ENCODE measurements at regions not wholly inside any gene's neighbourhood (a gene's known extent, or its start where the extent isn't known, plus 50 kb on each side); places are given as distances from the start of the nearest gene placed in this dataset.
A peak's percentile ranks its signal among the peaks of the same experiment; 100 is the strongest.
"Not testable (repeated sequence)": the region's sequence is repeated elsewhere in the genome, so short reads cannot be mapped to it uniquely, and the experiment has no call there.

GRCh38 chr7:120060875-120061274 lies 212.1 kb upstream of the KCND2 start:
- TF ChIP-seq CTCF (IDR thresholded peaks at IDR 0.05; ENCODE audit: extremely low read depth, insufficient read depth, missing control alignments) = no peak
- no peak for DNase-seq (ENCODE audit: low spot score)
- in situ Hi-C loops (cut with MboI; ENCODE audit: low pct_unique_long_range_greater_than_20kb, low sequenced_read_pairs, unreplicated experiment) = no loop called here

- DNase-seq (ENCODE audit: low spot score) = peak; percentile 11
- no peak for TF ChIP-seq CTCF (IDR thresholded peaks at IDR 0.05; ENCODE audit: extremely low read depth, insufficient read depth, missing control alignments)
- in situ Hi-C loops (cut with MboI; ENCODE audit: low pct_unique_long_range_greater_than_20kb, low sequenced_read_pairs, unreplicated experiment) = no loop called here
These were observed 208.4 kb upstream of the KCND2 start for GRCh38 chr7:120064565-120064964.

- DNase-seq (ENCODE audit: low spot score); in situ Hi-C loops (cut with MboI; ENCODE audit: low pct_unique_long_range_greater_than_20kb, low sequenced_read_pairs, unreplicated experiment): not testable (repeated sequence)
These were observed 206.1 kb upstream of the KCND2 start for GRCh38 chr7:120066898-120067297.

GRCh38 chr7:120070201-120070600 lies 202.8 kb upstream of the KCND2 start:
- in situ Hi-C loops (cut with MboI; ENCODE audit: low pct_unique_long_range_greater_than_20kb, low sequenced_read_pairs, unreplicated experiment) = no loop called here
- TF ChIP-seq CTCF (IDR thresholded peaks at IDR 0.05; ENCODE audit: extremely low read depth, insufficient read depth, missing control alignments) = no peak
- no peak for DNase-seq (ENCODE audit: low spot score)

GRCh38 chr7:120077777-120078176 lies 195.2 kb upstream of the KCND2 start:
- in situ Hi-C loops (cut with MboI; ENCODE audit: low pct_unique_long_range_greater_than_20kb, low sequenced_read_pairs, unreplicated experiment) = no loop called here
- no peak for DNase-seq (ENCODE audit: low spot score)
- TF ChIP-seq CTCF (IDR thresholded peaks at IDR 0.05; ENCODE audit: extremely low read depth, insufficient read depth, missing control alignments) = no peak

- in situ Hi-C loops (cut with MboI; ENCODE audit: low pct_unique_long_range_greater_than_20kb, low sequenced_read_pairs, unreplicated experiment) = no loop called here
- no peak for DNase-seq (ENCODE audit: low spot score)
- TF ChIP-seq CTCF (IDR thresholded peaks at IDR 0.05; ENCODE audit: extremely low read depth, insufficient read depth, missing control alignments) = no peak
These were observed 194.0 kb upstream of the KCND2 start for GRCh38 chr7:120079022-120079421.

GRCh38 chr7:120079704-120080103 lies 193.3 kb upstream of the KCND2 start:
- TF ChIP-seq CTCF (IDR thresholded peaks at IDR 0.05; ENCODE audit: extremely low read depth, insufficient read depth, missing control alignments) = no peak
- DNase-seq (ENCODE audit: low spot score) = no peak
- in situ Hi-C loops (cut with MboI; ENCODE audit: low pct_unique_long_range_greater_than_20kb, low sequenced_read_pairs, unreplicated experiment) = no loop called here

- DNase-seq (ENCODE audit: low spot score); in situ Hi-C loops (cut with MboI; ENCODE audit: low pct_unique_long_range_greater_than_20kb, low sequenced_read_pairs, unreplicated experiment): not testable (repeated sequence)
These were observed 186.5 kb upstream of the KCND2 start for GRCh38 chr7:120086468-120086867.

All from GM13977 (cell line).